ENCODE measurements at regions not wholly inside any gene's neighbourhood (a gene's known extent, or its start where the extent isn't known, plus 50 kb on each side); places are given as distances from the start of the nearest gene placed in this dataset.

- no peak overlapping the region for H3K4me3 ChIP-seq (replicated peaks; ENCODE audit: low read depth, low read length)
- DNase-seq (ENCODE audit: extremely low read depth, insufficient read length), result no peak
- TF ChIP-seq, protein P1, sequence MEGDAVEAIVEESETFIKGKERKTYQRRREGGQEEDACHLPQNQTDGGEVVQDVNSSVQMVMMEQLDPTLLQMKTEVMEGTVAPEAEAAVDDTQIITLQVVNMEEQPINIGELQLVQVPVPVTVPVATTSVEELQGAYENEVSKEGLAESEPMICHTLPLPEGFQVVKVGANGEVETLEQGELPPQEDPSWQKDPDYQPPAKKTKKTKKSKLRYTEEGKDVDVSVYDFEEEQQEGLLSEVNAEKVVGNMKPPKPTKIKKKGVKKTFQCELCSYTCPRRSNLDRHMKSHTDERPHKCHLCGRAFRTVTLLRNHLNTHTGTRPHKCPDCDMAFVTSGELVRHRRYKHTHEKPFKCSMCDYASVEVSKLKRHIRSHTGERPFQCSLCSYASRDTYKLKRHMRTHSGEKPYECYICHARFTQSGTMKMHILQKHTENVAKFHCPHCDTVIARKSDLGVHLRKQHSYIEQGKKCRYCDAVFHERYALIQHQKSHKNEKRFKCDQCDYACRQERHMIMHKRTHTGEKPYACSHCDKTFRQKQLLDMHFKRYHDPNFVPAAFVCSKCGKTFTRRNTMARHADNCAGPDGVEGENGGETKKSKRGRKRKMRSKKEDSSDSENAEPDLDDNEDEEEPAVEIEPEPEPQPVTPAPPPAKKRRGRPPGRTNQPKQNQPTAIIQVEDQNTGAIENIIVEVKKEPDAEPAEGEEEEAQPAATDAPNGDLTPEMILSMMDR (IDR thresholded peaks at IDR 0.05; ENCODE audit: insufficient read depth, low read length, poor library complexity, severe bottlenecking), result no peak
- no peaks in the 10 kb centered on the region for H3K27me3 ChIP-seq (replicated peaks; ENCODE audit: control insufficient read depth, insufficient read depth, low read length)
- no peaks in the 10 kb centered on the region for H3K36me3 ChIP-seq (ENCODE audit: control insufficient read depth, insufficient read depth, low read length)
Measured at GRCh38 chr12:92614502-92614901, 88.3 kb upstream of the PLEKHG7 start.

GRCh38 chr12:92614001-92614400 lies 88.8 kb upstream of the PLEKHG7 start:
- H3K36me3 ChIP-seq (ENCODE audit: control insufficient read depth, insufficient read depth, low read length), result no peaks in the 10 kb centered on the region
- TF ChIP-seq, protein P1 (IDR thresholded peaks at IDR 0.05; ENCODE audit: insufficient read depth, low read length, poor library complexity, severe bottlenecking), result no peak
- no peaks in the 10 kb centered on the region for H3K27me3 ChIP-seq (replicated peaks; ENCODE audit: control insufficient read depth, insufficient read depth, low read length)
- no peak for DNase-seq (ENCODE audit: extremely low read depth, insufficient read length)
- H3K4me3 ChIP-seq (replicated peaks; ENCODE audit: low read depth, low read length), result no peak overlapping the region

DNA sequence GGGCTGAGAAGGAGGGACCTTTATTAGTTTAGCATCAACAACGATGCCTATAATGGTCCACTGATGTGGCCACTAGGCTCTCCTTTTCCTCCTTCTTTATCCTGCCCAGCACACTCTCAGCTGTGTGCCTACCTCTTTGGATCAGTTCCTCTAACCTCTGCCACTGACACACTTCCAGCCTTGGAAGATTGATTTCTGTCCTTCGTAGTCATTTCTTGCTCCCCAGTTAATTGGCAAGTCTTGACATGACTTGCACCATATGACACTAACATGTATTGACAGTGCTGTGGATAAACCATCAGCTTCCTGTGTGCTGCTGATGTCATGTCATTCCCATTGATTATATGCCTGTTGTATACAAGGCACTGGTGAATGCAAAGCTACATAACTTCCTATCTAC lies 90.2 kb upstream of the PLEKHG7 start:
- H3K4me3 ChIP-seq (replicated peaks; ENCODE audit: low read depth, low read length), result no peak overlapping the region
- TF ChIP-seq, protein P1 (IDR thresholded peaks at IDR 0.05; ENCODE audit: insufficient read depth, low read length, poor library complexity, severe bottlenecking), result no peak
- no peaks in the 10 kb centered on the region for H3K27me3 ChIP-seq (replicated peaks; ENCODE audit: control insufficient read depth, insufficient read depth, low read length)
- H3K36me3 ChIP-seq (ENCODE audit: control insufficient read depth, insufficient read depth, low read length), result no peaks in the 10 kb centered on the region
- DNase-seq (ENCODE audit: extremely low read depth, insufficient read length), result no peak

GRCh38 chr12:92608151-92609091 lies 94.4 kb upstream of the PLEKHG7 start:
- TF ChIP-seq, protein P1 (IDR thresholded peaks at IDR 0.05; ENCODE audit: insufficient read depth, low read length, poor library complexity, severe bottlenecking), result no peak
- no peak for DNase-seq (ENCODE audit: extremely low read depth, insufficient read length)
- Histone ChIP-seq H3K4me3 (replicated peaks; ENCODE audit: low read depth, low read length) (no peak overlapping the region), H3K36me3 (ENCODE audit: control insufficient read depth, insufficient read depth, low read length) (no peaks in the 10 kb centered on the region), H3K27me3 (replicated peaks; ENCODE audit: control insufficient read depth, insufficient read depth, low read length) (no peaks in the 10 kb centered on the region)

DNA sequence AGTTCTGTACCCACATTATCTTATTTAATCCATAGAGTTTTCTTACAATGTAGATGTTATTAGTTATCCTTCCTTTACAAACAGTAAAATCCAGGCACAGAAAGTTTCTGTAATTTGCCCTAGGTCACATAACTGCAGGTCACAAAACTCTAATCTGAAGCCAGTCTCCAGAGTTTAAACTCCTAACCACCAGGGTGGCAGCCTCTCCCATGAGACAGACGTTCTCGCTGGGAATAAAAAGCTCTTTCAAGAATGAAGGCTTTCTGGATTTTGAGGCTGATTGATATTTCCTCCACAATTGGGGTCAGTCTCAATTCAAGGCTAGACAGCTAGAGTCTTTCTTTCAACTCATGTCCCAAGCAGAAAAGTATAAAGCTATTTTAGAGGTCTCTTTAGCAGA lies 95.8 kb upstream of the PLEKHG7 start:
- H3K36me3 ChIP-seq (ENCODE audit: control insufficient read depth, insufficient read depth, low read length), result no peaks in the 10 kb centered on the region
- no peak for DNase-seq (ENCODE audit: extremely low read depth, insufficient read length)
- H3K4me3 ChIP-seq (replicated peaks; ENCODE audit: low read depth, low read length), result no peak overlapping the region
- H3K27me3 ChIP-seq (replicated peaks; ENCODE audit: control insufficient read depth, insufficient read depth, low read length), result no peaks in the 10 kb centered on the region
- TF ChIP-seq, protein P1 (IDR thresholded peaks at IDR 0.05; ENCODE audit: insufficient read depth, low read length, poor library complexity, severe bottlenecking), result no peak

Data from GM06990 (cell line).